Loucy (cell line): ENCODE measurements at regions not wholly inside any gene's neighbourhood (a gene's known extent, or its start where the extent isn't known, plus 50 kb on each side); places are given as distances from the start of the nearest gene placed in this dataset.

Source experiments
- H2AFZ ChIP-seq: fragments of 200-600 bp; sonication (generic); 2 replicates; pipeline ENCODE4 v1.6.0; 2016; ENCODE audit warnings: antibody characterized with exemption, mild to moderate bottlenecking, low read length, moderate library complexity
- H3F3A ChIP-seq: fragments of 200-600 bp; 2 replicates; pipeline ENCODE4 v1.6.0; 2016; ENCODE audit warnings: antibody characterized with exemption, low read depth, mild to moderate bottlenecking
- H3K27me3 ChIP-seq: fragments of 200-600 bp; sonication (generic); 2 replicates; pipeline ENCODE4 v1.6.1; 2014; ENCODE audit warnings: low read length, mild to moderate bottlenecking; ENCODE audit not compliant: insufficient read depth, poor library complexity, severe bottlenecking
- H3K36me3 ChIP-seq: fragments of 200-600 bp; sonication (generic); 2 replicates; pipeline ENCODE4 v1.6.1; 2016; ENCODE audit warnings: low read length; ENCODE audit not compliant: insufficient read depth
- H3K4me1 ChIP-seq: fragments of 200-600 bp; sonication (generic); 2 replicates; pipeline ENCODE4 v1.5.1; 2014; ENCODE audit warnings: low read length, mild to moderate bottlenecking; ENCODE audit not compliant: insufficient read depth, poor library complexity, severe bottlenecking
- H3K4me2 ChIP-seq: fragments of 200-600 bp; sonication (generic); 2 replicates; pipeline ENCODE4 v1.6.0; 2014; ENCODE audit warnings: antibody characterized with exemption, low read length, low read depth, mild to moderate bottlenecking; ENCODE audit not compliant: poor library complexity, severe bottlenecking
- H3K4me3 ChIP-seq: fragments of 200-600 bp; sonication (generic); 2 replicates; pipeline ENCODE4 v1.5.1; 2014; ENCODE audit warnings: low read length, mild to moderate bottlenecking, mixed read lengths; ENCODE audit not compliant: poor library complexity, severe bottlenecking
- H3K79me2 ChIP-seq: fragments of 200-600 bp; sonication (generic); 2 replicates; pipeline ENCODE4 v1.6.1; 2014; ENCODE audit warnings: low read length; ENCODE audit not compliant: insufficient read depth
- H3K9ac ChIP-seq: fragments of 200-600 bp; sonication (generic); 2 replicates; pipeline ENCODE4 v1.6.0; 2014; ENCODE audit warnings: mild to moderate bottlenecking, low read depth, low read length, moderate library complexity; ENCODE audit not compliant: poor library complexity, severe bottlenecking
- H3K9me2 ChIP-seq: fragments of 200-600 bp; sonication (generic); replicated peaks from 2 replicates; pipeline ENCODE4 v1.6.1; 2016; ENCODE audit warnings: low read depth, low read length, mixed read lengths
- H3K9me3 ChIP-seq: fragments of 200-600 bp; sonication (generic); 2 replicates; pipeline ENCODE4 v1.6.1; 2014; ENCODE audit warnings: mild to moderate bottlenecking, antibody characterized with exemption, low read length, low read depth; ENCODE audit not compliant: insufficient read depth
- H4K20me1 ChIP-seq: fragments of 200-600 bp; sonication (generic); 2 replicates; pipeline ENCODE4 v1.6.0; 2014; ENCODE audit warnings: antibody characterized with exemption, low read length, mild to moderate bottlenecking; ENCODE audit not compliant: insufficient read depth, poor library complexity, severe bottlenecking
- CTCF ChIP-seq: fragments of 200-600 bp; sonication (generic); conservative IDR thresholded peaks from 2 replicates; pipeline ENCODE4 v1.5.1; 2014; ENCODE audit warnings: mild to moderate bottlenecking, antibody characterized with exemption, low read length
- EZH2phosphoT487 ChIP-seq: fragments of 200-600 bp; IDR thresholded peaks from 2 replicates; pipeline ENCODE4 v1.6.1; 2018; ENCODE audit warnings: antibody characterized with exemption, mild to moderate bottlenecking, moderate library complexity, borderline replicate concordance

- Histone ChIP-seq H3K27me3 (no peaks in the 10 kb centered on the region), H3K4me3 (no peak overlapping the region), H3K9ac (no peak overlapping the region), H3K79me2 (no peaks in the 10 kb centered on the region), H3K9me2 (no peaks in the 10 kb centered on the region), H3K9me3 (no peaks in the 10 kb centered on the region), H3K4me2 (no peak overlapping the region), H2AFZ (no peak overlapping the region), H3K4me1 (no peaks in the 10 kb centered on the region), H3F3A (no peaks in the 10 kb centered on the region), H4K20me1 (no peaks in the 10 kb centered on the region), H3K36me3 (no peaks in the 10 kb centered on the region)
- TF ChIP-seq CTCF, result no peak
- TF ChIP-seq EZH2phosphoT487, result no peak
Measured at GRCh38 chr11:116257092-116257491, 515.7 kb downstream of the BUD13 start.

- H4K20me1 ChIP-seq, result no peaks in the 10 kb centered on the region
Measured at GRCh38 chr11:116256215-116256614, 516.6 kb downstream of the BUD13 start.

GRCh38 chr11:116255321-116255953 lies 517.4 kb downstream of the BUD13 start:
- Histone ChIP-seq H3K36me3 (no peaks in the 10 kb centered on the region), H3K27me3 (no peaks in the 10 kb centered on the region), H3K4me3 (no peak overlapping the region), H4K20me1 (no peaks in the 10 kb centered on the region), H3F3A (no peaks in the 10 kb centered on the region), H3K79me2 (no peaks in the 10 kb centered on the region), H3K4me1 (no peaks in the 10 kb centered on the region), H3K9ac (no peak overlapping the region), H3K4me2 (no peak overlapping the region), H3K9me3 (peaks cover under 1% of the 10 kb centered on the region; the same call in 1 of the 2 replicates), H2AFZ (no peak overlapping the region), H3K9me2 (no peaks in the 10 kb centered on the region)
- TF ChIP-seq CTCF (no peak), EZH2phosphoT487 (no peak)

More at GRCh38 chr11:116256215-116256614, 516.6 kb downstream of the BUD13 start:
- H3K9me3 ChIP-seq, result no peaks in the 10 kb centered on the region
- H3K36me3 ChIP-seq, result no peaks in the 10 kb centered on the region
- H2AFZ ChIP-seq, result no peak overlapping the region
- H3K79me2 ChIP-seq, result no peaks in the 10 kb centered on the region
- H3K4me3 ChIP-seq, result no peak overlapping the region
- no peaks in the 10 kb centered on the region for H3K27me3 ChIP-seq
- H3K4me1 ChIP-seq, result no peaks in the 10 kb centered on the region
- H3K9me2 ChIP-seq, result no peaks in the 10 kb centered on the region
- no peak overlapping the region for H3K9ac ChIP-seq
- no peaks in the 10 kb centered on the region for H3F3A ChIP-seq
- H3K4me2 ChIP-seq, result no peak overlapping the region
- TF ChIP-seq CTCF (no peak), EZH2phosphoT487 (no peak)
